AG09319 (cell line): ENCODE measurements at regions not wholly inside any gene's neighbourhood (a gene's known extent, or its start where the extent isn't known, plus 50 kb on each side); places are given as distances from the start of the nearest gene placed in this dataset.

Experiments
- DNase-seq: peaks from one replicate; pipeline ENCODE4 v3.0.0-alpha.2; 2010; ENCODE audit warnings: low read depth; ENCODE audit errors: extremely low read depth
- TF ChIP-seq, protein P1 (sequence below): IDR thresholded peaks from 2 replicates; pipeline ENCODE4 v1.5.1; 2011; ENCODE audit warnings: low read depth, mild to moderate bottlenecking, inconsistent platforms, low read length, moderate library complexity

DNA sequence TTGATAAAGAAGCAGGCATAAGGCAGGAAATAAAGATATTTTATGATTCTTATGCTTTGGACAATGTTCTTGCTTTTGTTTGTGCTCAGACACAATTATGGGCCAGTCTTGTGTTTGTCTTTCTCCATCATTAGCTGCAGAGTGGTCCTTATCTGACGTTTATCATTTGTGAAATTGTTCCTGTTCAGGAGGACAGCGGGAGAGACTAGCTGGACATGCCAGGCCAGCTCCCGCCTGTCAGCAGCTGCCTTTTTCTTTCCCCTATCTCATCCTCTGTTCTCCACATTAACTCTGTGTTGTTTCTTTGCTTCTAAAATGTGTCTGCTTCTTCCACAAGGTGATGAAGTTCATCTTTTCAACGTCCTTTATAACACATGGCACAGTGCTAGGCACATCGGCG, 333.5 kb downstream of the NPIPA8 start:
- TF ChIP-seq, protein P1, sequence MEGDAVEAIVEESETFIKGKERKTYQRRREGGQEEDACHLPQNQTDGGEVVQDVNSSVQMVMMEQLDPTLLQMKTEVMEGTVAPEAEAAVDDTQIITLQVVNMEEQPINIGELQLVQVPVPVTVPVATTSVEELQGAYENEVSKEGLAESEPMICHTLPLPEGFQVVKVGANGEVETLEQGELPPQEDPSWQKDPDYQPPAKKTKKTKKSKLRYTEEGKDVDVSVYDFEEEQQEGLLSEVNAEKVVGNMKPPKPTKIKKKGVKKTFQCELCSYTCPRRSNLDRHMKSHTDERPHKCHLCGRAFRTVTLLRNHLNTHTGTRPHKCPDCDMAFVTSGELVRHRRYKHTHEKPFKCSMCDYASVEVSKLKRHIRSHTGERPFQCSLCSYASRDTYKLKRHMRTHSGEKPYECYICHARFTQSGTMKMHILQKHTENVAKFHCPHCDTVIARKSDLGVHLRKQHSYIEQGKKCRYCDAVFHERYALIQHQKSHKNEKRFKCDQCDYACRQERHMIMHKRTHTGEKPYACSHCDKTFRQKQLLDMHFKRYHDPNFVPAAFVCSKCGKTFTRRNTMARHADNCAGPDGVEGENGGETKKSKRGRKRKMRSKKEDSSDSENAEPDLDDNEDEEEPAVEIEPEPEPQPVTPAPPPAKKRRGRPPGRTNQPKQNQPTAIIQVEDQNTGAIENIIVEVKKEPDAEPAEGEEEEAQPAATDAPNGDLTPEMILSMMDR = no peak
- no peak for DNase-seq

DNA sequence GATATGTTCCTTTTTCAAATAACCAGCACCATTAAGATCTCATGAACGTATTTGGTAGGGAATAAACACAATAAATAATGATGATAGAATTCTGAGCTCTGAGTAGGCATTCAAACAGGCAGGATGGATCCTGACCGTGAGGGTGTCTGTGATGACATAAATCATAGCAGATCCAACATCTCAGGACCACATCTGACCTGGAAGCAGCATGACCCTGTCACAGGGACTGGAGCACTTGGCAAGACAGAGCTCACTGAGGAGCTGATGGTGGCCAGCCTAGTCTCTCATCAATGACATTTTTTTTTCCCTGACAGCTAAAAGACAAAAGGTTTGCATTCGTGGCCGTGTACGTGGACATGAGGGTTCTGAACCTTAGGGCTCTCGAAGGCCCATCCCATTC, 337.5 kb downstream of the NPIPA8 start:
- TF ChIP-seq, protein P1 = no peak
- DNase-seq = no peak

DNA sequence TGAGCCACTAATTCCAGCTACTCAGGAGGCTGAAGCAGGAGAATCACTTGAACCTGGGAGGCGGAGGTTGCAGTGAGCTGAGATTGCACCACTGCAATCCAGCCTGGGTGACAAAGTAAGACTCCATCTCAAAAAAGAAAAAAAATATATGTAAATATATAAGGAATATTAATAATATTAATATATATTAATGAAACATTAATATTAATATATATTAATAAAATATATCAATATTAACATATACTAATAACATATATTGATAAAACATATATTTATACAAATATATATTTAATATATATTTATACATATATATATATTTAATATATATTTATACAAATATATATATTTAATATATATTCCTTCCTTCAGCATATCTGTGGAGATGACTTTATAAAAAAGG, 338.0 kb downstream of the NPIPA8 start:
- no peak for DNase-seq
- TF ChIP-seq, protein P1 = no peak

DNA sequence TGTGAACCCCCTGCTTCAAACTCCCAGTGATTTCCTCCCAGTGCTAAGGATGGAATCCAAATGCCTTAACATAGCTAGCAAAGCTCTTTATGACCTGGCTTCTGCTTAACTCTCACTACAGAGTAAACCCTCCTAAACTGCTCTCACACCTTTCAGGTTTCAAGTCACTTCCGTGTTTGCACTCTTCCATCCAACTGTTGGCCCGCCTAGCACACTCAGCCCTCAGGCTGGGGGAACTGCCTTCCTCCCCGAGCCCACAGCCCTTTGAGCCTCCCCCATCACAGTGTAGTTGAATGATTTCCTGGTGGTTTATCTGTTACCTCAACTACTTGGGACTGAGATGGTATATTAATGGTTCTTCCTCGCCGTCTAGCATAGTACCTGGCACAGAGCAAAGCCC, 342.5 kb downstream of the NPIPA8 start:
- TF ChIP-seq, protein P1 = no peak
- no peak for DNase-seq

DNA sequence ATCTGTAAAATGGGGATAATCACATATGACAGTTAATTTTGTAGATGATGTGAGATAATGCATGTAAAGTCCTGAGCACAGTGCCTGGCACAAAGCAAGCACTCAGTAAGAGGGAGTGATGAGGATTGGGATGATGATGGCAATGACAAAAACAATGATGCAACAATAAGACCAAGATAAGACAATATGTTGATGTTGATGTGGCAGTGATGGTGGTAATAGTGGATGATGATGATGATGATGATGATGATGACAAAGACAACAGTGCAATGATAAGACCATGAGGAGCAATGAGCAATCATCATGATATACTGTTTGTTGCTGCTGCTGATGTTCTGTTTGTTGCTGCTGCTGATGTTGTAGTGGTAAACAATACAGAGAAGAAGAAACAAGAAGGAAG, 344.1 kb downstream of the NPIPA8 start:
- TF ChIP-seq, protein P1 = no peak
- DNase-seq = no peak

DNA sequence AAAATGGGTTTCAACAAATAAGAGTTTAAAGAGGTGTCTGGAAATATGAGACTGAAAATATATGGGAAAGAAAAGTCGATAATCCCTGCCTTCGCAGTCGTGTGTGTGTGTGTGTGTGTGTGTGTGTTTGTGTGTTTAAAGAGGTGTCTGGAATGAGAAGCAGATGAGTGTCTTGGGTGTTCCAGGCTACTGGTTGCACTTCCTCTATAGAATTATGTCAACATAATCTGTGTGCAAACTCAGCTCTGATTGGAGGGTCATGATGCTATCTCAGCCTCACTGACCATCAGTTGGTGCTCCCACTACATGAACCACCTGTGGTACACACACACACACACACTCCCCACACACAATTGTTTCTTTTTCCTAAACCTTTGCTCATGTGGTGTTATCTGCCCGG, 347.3 kb downstream of the NPIPA8 start:
- DNase-seq = no peak
- TF ChIP-seq, protein P1 = no peak

DNA sequence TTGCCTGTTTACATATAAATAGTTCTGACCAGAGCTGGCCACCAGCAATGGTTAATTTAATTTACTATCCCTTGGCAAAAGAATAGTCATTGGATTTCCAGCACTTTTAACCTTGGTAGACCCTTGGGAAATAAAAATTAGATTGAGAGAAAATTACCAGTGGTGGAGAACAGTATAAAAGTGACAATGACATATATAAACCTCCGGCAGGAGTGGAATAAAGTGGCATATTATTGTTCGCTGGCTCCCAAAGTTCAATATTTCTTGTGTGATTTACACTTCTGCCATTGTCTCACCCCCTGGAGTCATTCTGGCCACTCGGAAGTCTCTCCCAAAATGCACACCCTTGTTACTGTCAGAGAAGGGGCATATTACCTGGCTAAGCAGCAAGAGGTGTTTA, 347.7 kb downstream of the NPIPA8 start:
- DNase-seq = no peak
- TF ChIP-seq, protein P1 = no peak
